ENCODE measurements at regions not wholly inside any gene's neighbourhood (a gene's known extent, or its start where the extent isn't known, plus 50 kb on each side); places are given as distances from the start of the nearest gene placed in this dataset.
A peak's percentile ranks its signal among the peaks of the same experiment; 100 is the strongest.
"Not testable (repeated sequence)": the region's sequence is repeated elsewhere in the genome, so short reads cannot be mapped to it uniquely, and the experiment has no call there.

DNA sequence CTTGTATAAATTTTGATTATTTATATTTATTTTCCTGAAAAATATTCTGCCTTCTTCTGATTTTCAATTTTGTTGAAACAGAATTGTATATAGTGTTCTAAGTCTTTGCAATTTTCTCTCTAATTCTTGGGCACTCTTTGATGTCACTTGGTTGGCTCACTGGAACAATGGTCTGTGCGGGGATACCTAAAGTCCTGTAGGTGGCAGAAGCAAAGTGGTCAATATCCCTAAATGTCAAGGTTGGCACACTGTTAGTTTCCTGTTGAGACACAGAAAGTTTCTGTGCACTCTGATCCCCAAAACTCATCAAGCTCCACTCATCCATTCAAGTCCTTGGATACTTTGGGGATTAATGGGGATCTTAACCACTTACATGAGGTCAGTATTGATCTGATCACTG lies 480.8 kb upstream of the CCNG1 start:
- DNase-seq (ENCODE audit: low spot score): no peak
- TF ChIP-seq, protein P1, sequence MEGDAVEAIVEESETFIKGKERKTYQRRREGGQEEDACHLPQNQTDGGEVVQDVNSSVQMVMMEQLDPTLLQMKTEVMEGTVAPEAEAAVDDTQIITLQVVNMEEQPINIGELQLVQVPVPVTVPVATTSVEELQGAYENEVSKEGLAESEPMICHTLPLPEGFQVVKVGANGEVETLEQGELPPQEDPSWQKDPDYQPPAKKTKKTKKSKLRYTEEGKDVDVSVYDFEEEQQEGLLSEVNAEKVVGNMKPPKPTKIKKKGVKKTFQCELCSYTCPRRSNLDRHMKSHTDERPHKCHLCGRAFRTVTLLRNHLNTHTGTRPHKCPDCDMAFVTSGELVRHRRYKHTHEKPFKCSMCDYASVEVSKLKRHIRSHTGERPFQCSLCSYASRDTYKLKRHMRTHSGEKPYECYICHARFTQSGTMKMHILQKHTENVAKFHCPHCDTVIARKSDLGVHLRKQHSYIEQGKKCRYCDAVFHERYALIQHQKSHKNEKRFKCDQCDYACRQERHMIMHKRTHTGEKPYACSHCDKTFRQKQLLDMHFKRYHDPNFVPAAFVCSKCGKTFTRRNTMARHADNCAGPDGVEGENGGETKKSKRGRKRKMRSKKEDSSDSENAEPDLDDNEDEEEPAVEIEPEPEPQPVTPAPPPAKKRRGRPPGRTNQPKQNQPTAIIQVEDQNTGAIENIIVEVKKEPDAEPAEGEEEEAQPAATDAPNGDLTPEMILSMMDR (IDR thresholded peaks at IDR 0.05; ENCODE audit: extremely low read depth, missing control alignments): no peak

GRCh38 chr5:162964144-162964543 lies 473.3 kb upstream of the CCNG1 start:
- not testable (repeated sequence) for DNase-seq (ENCODE audit: low spot score)

DNA sequence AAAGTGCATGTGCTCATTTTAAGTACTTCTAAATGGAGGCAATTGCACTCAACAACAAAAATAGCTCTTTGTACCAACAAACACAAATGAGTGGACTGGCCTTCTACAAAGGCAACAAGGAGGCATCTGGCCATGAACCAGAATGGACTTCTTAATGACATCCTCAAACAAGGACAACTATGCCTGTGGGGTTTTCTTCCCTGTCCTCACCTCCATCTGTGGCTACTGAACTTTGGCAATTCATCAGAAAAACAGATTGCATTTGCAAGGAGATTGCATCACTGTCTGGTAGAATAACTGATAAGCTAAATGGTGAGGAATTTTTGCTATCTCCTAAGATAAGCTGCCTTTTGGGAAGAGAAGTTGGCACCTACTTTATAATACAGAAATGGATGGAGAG lies 447.3 kb upstream of the CCNG1 start:
- TF ChIP-seq, protein P1 (IDR thresholded peaks at IDR 0.05; ENCODE audit: extremely low read depth, missing control alignments): no peak
- no peak for DNase-seq (ENCODE audit: low spot score)

DNA sequence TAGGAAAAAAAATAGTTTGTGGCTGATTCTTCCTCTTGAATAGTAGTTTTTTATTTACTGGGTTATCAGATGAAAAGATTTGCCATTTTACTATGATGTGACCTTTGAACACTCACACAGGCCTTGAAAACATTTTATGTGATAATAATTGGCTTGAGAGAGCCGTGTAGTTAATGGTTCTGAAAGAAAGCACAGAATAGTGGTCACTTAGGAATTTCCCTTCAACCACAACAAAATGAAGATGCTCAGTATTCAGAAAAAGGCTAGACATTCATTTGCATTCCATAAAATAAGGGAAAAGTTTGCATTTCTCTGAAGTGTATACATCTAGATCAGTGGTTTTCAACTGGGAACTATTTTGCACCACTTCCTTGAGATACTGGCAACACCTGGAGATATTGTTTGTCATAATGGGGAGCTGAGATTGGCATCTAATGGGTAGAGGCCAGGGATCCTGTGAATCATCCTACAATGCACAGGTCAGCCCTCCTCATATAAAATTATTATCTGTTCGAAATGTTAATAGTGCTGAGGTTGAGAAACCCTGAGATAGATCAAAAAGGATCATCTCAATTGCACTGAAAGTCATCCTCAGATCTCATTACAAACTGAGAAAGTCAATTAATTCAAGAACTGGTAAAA lies 446.4 kb upstream of the CCNG1 start:
- TF ChIP-seq, protein P1 (IDR thresholded peaks at IDR 0.05; ENCODE audit: extremely low read depth, missing control alignments): no peak
- DNase-seq (ENCODE audit: low spot score): peak; percentile 8

GRCh38 chr5:162995568-162995967 lies 441.8 kb upstream of the CCNG1 start:
- TF ChIP-seq, protein P1 (IDR thresholded peaks at IDR 0.05; ENCODE audit: extremely low read depth, missing control alignments): no peak
- no peak for DNase-seq (ENCODE audit: low spot score)

DNA sequence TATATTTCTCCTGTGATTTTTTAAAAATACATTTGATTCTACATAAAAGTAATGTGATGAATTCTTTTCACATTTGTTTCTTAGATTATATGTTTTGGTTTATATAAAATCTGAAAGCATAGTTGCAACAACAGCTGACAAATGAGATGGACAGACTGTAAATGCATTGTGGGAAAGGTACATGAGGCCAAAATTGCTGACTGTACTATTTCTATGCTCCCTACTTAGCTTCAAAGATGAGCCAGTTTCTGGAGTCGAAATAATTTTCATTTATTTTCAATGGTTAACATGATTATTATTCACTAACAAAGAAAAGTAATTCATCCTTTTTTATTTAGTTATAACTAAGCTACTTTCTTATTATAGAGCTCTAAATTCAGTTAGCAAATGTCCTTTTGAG lies 441.3 kb upstream of the CCNG1 start:
- DNase-seq (ENCODE audit: low spot score): no peak
- TF ChIP-seq, protein P1 (IDR thresholded peaks at IDR 0.05; ENCODE audit: extremely low read depth, missing control alignments): no peak

- TF ChIP-seq, protein P1 (IDR thresholded peaks at IDR 0.05; ENCODE audit: extremely low read depth, missing control alignments): no peak
- DNase-seq (ENCODE audit: low spot score): no peak
Observed at GRCh38 chr5:163005949-163006348, 431.4 kb upstream of the CCNG1 start.

DNA sequence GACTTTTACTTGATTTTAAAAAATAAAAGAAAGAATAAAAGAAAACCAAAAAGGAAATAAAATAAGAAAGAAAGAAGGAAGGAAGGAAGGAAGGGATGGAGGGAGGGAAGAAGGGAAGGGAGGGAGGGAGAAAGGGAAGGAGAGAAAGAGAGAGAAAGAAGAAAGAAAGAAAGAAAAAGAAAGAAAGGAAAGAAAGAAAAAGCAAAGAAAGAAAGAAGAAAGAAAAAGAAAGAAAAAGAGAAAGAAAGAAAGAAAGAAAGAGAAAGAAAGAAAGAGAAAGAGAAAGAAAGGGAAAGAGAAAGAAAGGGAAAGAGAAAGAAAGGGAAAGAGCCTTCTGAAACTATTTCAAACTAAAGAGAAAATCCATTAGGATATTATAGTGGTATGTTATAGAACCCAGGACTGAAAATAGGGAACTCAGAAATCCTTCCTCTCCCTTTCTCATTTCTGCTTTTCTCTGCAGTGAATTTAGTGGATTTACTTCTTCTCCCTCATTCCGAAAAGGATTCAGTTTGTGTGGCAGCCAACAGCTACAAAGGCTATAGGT lies 414.7 kb upstream of the CCNG1 start:
- TF ChIP-seq, protein P1 (IDR thresholded peaks at IDR 0.05; ENCODE audit: extremely low read depth, missing control alignments): no peak
- DNase-seq (ENCODE audit: low spot score): no peak
